SK-N-SH (cell line): ENCODE measurements at regions not wholly inside any gene's neighbourhood (a gene's known extent, or its start where the extent isn't known, plus 50 kb on each side); places are given as distances from the start of the nearest gene placed in this dataset.

Experiments
- CHD2 ChIP-seq: fragments of 150-350 bp; IDR thresholded peaks from 2 replicates; pipeline ENCODE4 v1.6.1; 2018; ENCODE audit warnings: low read length; ENCODE audit not compliant: partially characterized antibody
- CTCF ChIP-seq: fragments of 200-600 bp; sonication (generic); IDR thresholded peaks from 2 replicates; pipeline ENCODE4 v1.6.1; 2017; ENCODE audit warnings: antibody characterized with exemption, mild to moderate bottlenecking, moderate library complexity
- EZH2phosphoT487 ChIP-seq: fragments of 200-600 bp; sonication (generic); IDR thresholded peaks from 2 replicates; pipeline ENCODE4 v1.6.1; 2017; ENCODE audit warnings: low read depth, mixed run types, mild to moderate bottlenecking, antibody characterized with exemption, moderate library complexity, borderline replicate concordance
- MXI1 ChIP-seq: IDR thresholded peaks from 2 replicates; pipeline ENCODE4 v1.6.1; 2012; ENCODE audit warnings: mild to moderate bottlenecking, low read depth, low read length, improper control_type of control experiment
- NFIC ChIP-seq: IDR thresholded peaks from 2 replicates; pipeline ENCODE4 v1.4.0; 2012; ENCODE audit warnings: borderline replicate concordance
- NRF1 ChIP-seq: IDR thresholded peaks from 2 replicates; pipeline ENCODE4 v1.6.1; 2012; ENCODE audit warnings: low read depth, mild to moderate bottlenecking, low read length
- RAD21 ChIP-seq: IDR thresholded peaks from 2 replicates; pipeline ENCODE4 v1.6.1; 2012; ENCODE audit warnings: mild to moderate bottlenecking, low read length
- RCOR1 ChIP-seq: fragments of 150-350 bp; IDR thresholded peaks from 2 replicates; pipeline ENCODE4 v1.6.1; 2017; ENCODE audit warnings: antibody characterized with exemption, low read length
- SIN3A ChIP-seq: IDR thresholded peaks from 2 replicates; pipeline ENCODE4 v1.6.1; 2012; ENCODE audit warnings: low read depth, mild to moderate bottlenecking, low read length, moderate library complexity, borderline replicate concordance
- TAF1 ChIP-seq: IDR thresholded peaks from 2 replicates; pipeline ENCODE4 v1.6.1; 2012; ENCODE audit warnings: low read depth, mild to moderate bottlenecking, low read length, moderate library complexity, borderline replicate concordance
- TF ChIP-seq, protein P1 (sequence below): IDR thresholded peaks from 2 replicates; pipeline ENCODE4 v1.4.0; 2012; ENCODE audit warnings: low read depth

DNA sequence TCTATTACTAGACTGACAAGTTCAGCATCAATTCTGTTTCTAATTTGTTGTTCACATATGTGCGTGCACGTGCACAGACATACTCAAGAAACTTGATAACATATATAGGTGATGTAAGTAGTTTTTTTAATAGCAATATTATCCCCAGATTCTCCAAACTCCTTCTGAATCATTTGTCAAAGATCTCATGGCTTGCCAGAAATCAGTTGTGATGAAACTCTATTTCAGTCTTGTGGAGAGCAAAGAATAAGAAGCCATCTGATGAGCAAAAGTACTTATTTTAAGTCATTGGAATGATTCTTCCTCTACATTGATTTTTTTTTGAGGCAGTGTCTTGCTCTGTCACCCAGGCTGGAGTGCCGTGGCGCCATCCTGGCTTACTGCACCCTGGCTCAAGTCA, 167.0 kb upstream of the TBL1XR1 start:
- TF ChIP-seq CHD2 (no peak), SIN3A (no peak), CTCF (no peak), EZH2phosphoT487 (no peak), RCOR1 (no peak), TAF1 (no peak), RAD21 (no peak), MXI1 (no peak), NRF1 (no peak), NFIC (no peak)
- TF ChIP-seq, protein P1, sequence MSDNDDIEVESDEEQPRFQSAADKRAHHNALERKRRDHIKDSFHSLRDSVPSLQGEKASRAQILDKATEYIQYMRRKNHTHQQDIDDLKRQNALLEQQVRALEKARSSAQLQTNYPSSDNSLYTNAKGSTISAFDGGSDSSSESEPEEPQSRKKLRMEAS: no peak
